ENCODE measurements at regions not wholly inside any gene's neighbourhood (a gene's known extent, or its start where the extent isn't known, plus 50 kb on each side); places are given as distances from the start of the nearest gene placed in this dataset.
"Not testable (repeated sequence)": the region's sequence is repeated elsewhere in the genome, so short reads cannot be mapped to it uniquely, and the experiment has no call there.

GRCh38 chr7:126057979-126058378 is 1128.4 kb upstream of the POT1 start:
- Histone ChIP-seq H3K36me3 (ENCODE audit: control insufficient read depth in 2 of 2, extremely low read depth in 1 of 2, insufficient read depth in 2 of 2, low read length in 2 of 2) (no peaks in the 10 kb centered on the region), H4K20me1 (ENCODE audit: control insufficient read depth, extremely low read depth, insufficient read depth, low read length) (no peaks in the 10 kb centered on the region), H3K27me3 (ENCODE audit: control insufficient read depth, extremely low read depth, insufficient read depth, low read length) (no peaks in the 10 kb centered on the region), H3K79me2 (ENCODE audit: control insufficient read depth, insufficient read depth, low read length) (no peaks in the 10 kb centered on the region), H3K4me3 (ENCODE audit: control insufficient read depth in 2 of 3, extremely low read depth in 1 of 3, insufficient read depth in 2 of 3, low read depth in 1 of 3, low read length in 3 of 3) (no peak overlapping the region), H3K9me3 (ENCODE audit: control insufficient read depth, low read depth, low read length) (no peaks in the 10 kb centered on the region), H3K9me1 (ENCODE audit: control insufficient read depth, extremely low read depth, insufficient read depth, low read length) (no peaks in the 10 kb centered on the region), H3K27ac (ENCODE audit: control insufficient read depth, insufficient read depth, low read length) (no peak overlapping the region), H3K4me2 (ENCODE audit: control insufficient read depth, extremely low read depth, insufficient read depth, low read depth, low read length) (no peak overlapping the region), H3K4me1 (ENCODE audit: control insufficient read depth, extremely low read depth, insufficient read depth, low read length) (no peaks in the 10 kb centered on the region), H2AFZ (ENCODE audit: control insufficient read depth, low read length) (no peak overlapping the region), H3K9ac (ENCODE audit: control insufficient read depth, extremely low read depth, insufficient read depth, low read length) (no peak overlapping the region)
- dilution Hi-C loops (cut with MboI; ENCODE audit: extremely low pct_ligation_motif_present, low sequenced_read_pairs), result no loop called here
- TF ChIP-seq EZH2 (IDR thresholded peaks at IDR 0.05; ENCODE audit: low read length) (no peak), CTCF (optimal IDR thresholded peaks at IDR 0.05 in 1 of 3, IDR thresholded peaks at IDR 0.05 in 1 of 3, conservative IDR thresholded peaks at IDR 0.05 in 1 of 3; ENCODE audit: extremely low read depth in 1 of 3, insufficient read depth in 2 of 3, low read length in 3 of 3) (no peak)
- DNase-seq (ENCODE audit: low read depth, low spot score), result no peak
- no peak for FAIRE-seq

GRCh38 chr7:126056613-126057012 is 1127.0 kb upstream of the POT1 start:
- dilution Hi-C loops (cut with MboI; ENCODE audit: extremely low pct_ligation_motif_present, low sequenced_read_pairs); DNase-seq (ENCODE audit: low read depth, low spot score): not testable (repeated sequence)

GRCh38 chr7:126052229-126052628 is 1122.6 kb upstream of the POT1 start:
- Histone ChIP-seq H3K27me3 (ENCODE audit: control insufficient read depth, extremely low read depth, insufficient read depth, low read length) (no peaks in the 10 kb centered on the region), H3K9me1 (ENCODE audit: control insufficient read depth, extremely low read depth, insufficient read depth, low read length) (no peaks in the 10 kb centered on the region), H3K4me1 (ENCODE audit: control insufficient read depth, extremely low read depth, insufficient read depth, low read length) (no peaks in the 10 kb centered on the region), H3K36me3 (ENCODE audit: control insufficient read depth in 2 of 2, extremely low read depth in 1 of 2, insufficient read depth in 2 of 2, low read length in 2 of 2) (no peaks in the 10 kb centered on the region), H4K20me1 (ENCODE audit: control insufficient read depth, extremely low read depth, insufficient read depth, low read length) (no peaks in the 10 kb centered on the region), H3K4me2 (ENCODE audit: control insufficient read depth, extremely low read depth, insufficient read depth, low read depth, low read length) (no peak overlapping the region), H3K9me3 (ENCODE audit: control insufficient read depth, low read depth, low read length) (no peaks in the 10 kb centered on the region), H3K4me3 (ENCODE audit: control insufficient read depth in 2 of 3, extremely low read depth in 1 of 3, insufficient read depth in 2 of 3, low read depth in 1 of 3, low read length in 3 of 3) (no peak overlapping the region), H2AFZ (ENCODE audit: control insufficient read depth, low read length) (no peak overlapping the region), H3K79me2 (ENCODE audit: control insufficient read depth, insufficient read depth, low read length) (no peaks in the 10 kb centered on the region), H3K27ac (ENCODE audit: control insufficient read depth, insufficient read depth, low read length) (no peak overlapping the region), H3K9ac (ENCODE audit: control insufficient read depth, extremely low read depth, insufficient read depth, low read length) (no peak overlapping the region)
- dilution Hi-C loops (cut with MboI; ENCODE audit: extremely low pct_ligation_motif_present, low sequenced_read_pairs), result no loop called here
- no peak for DNase-seq (ENCODE audit: low read depth, low spot score)
- no peak for FAIRE-seq
- TF ChIP-seq EZH2 (IDR thresholded peaks at IDR 0.05; ENCODE audit: low read length) (no peak), CTCF (optimal IDR thresholded peaks at IDR 0.05 in 1 of 3, IDR thresholded peaks at IDR 0.05 in 1 of 3, conservative IDR thresholded peaks at IDR 0.05 in 1 of 3; ENCODE audit: extremely low read depth in 1 of 3, insufficient read depth in 2 of 3, low read length in 3 of 3) (no peak)

More at GRCh38 chr7:126056613-126057012, 1127.0 kb upstream of the POT1 start:
- H3K4me3 ChIP-seq (ENCODE audit: control insufficient read depth in 2 of 3, extremely low read depth in 1 of 3, insufficient read depth in 2 of 3, low read depth in 1 of 3, low read length in 3 of 3); H3K4me1 ChIP-seq (ENCODE audit: control insufficient read depth, extremely low read depth, insufficient read depth, low read length); H3K9me3 ChIP-seq (ENCODE audit: control insufficient read depth, low read depth, low read length); H3K9ac ChIP-seq (ENCODE audit: control insufficient read depth, extremely low read depth, insufficient read depth, low read length); H2AFZ ChIP-seq (ENCODE audit: control insufficient read depth, low read length); H3K36me3 ChIP-seq (ENCODE audit: control insufficient read depth in 2 of 2, extremely low read depth in 1 of 2, insufficient read depth in 2 of 2, low read length in 2 of 2); H3K79me2 ChIP-seq (ENCODE audit: control insufficient read depth, insufficient read depth, low read length); H4K20me1 ChIP-seq (ENCODE audit: control insufficient read depth, extremely low read depth, insufficient read depth, low read length); H3K27ac ChIP-seq (ENCODE audit: control insufficient read depth, insufficient read depth, low read length); H3K4me2 ChIP-seq (ENCODE audit: control insufficient read depth, extremely low read depth, insufficient read depth, low read depth, low read length); H3K27me3 ChIP-seq (ENCODE audit: control insufficient read depth, extremely low read depth, insufficient read depth, low read length); H3K9me1 ChIP-seq (ENCODE audit: control insufficient read depth, extremely low read depth, insufficient read depth, low read length); FAIRE-seq: not testable (repeated sequence)

Data from keratinocyte (primary cell).